SIG-M5 treated with dmso at 0.1 percent for 504 hours (cell line): ENCODE measurements at regions not wholly inside any gene's neighbourhood (a gene's known extent, or its start where the extent isn't known, plus 50 kb on each side); places are given as distances from the start of the nearest gene placed in this dataset.
"Not testable (repeated sequence)": the region's sequence is repeated elsewhere in the genome, so short reads cannot be mapped to it uniquely, and the experiment has no call there.

Experiments used
- DNase-seq: peaks from one replicate; lab custom pipeline; 2025; ENCODE audit not compliant: unreplicated experiment; lab: John Stamatoyannopoulos, UW

GRCh38 chr14:82011460-82011859 lies 477.8 kb upstream of the SEL1L start:
- no peak for DNase-seq

DNA sequence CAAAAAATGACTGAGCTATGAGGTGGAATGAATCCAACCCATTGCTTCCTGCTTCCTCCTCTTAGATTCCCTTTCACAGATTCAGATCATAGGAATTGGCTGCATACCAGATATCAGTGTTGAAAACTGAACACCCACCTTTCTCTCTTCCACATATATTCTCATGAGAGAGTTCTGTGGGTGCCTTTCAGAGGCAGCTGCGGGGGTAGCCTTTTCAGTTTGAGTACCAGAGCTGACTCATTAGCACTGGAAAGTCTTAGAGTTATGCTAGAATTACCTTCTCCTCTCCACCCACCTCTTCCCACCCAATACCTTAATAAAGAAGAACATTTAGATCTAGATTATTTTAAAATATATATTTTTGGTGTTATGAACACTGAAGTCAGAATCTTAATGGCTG lies 495.4 kb upstream of the SEL1L start:
- no peak for DNase-seq

DNA sequence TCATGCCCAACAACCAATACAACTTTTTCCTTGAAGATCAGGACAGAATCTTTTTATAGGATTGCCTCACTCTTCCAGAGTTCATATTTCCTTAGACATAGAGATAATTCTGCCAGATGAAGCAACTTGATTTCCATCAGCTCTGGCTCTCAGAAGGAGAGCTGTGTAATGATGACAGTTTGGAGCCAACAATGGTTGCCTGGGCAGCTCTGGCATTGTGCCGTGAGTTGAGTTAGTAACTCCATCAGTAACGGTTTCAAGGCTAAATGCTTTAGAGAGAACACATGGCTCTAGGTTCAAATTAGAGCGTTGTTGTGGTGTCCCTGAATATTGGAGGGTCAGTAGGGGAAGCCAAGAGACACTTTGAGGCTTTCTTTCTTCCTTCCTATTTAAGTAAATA lies 501.7 kb upstream of the SEL1L start:
- DNase-seq: no peak

DNA sequence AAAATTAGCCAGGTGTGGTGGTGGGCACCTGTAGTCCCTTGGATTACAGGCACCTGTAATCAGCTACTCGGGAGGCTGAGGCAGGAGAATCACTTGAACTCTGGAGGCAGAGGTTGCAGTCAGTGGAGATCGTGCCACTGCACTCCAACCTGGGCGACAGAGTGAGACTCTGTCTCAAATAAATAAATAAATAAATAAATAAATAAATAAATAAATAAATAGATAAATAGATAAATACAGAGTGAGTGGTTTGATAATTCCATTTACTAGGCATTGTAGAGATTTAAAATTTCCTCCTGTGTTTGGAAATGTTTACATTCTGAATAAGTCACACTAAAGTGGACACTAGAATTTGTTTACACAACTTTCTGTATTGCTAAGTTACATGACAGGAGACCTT lies 504.4 kb upstream of the SEL1L start:
- DNase-seq: not testable (repeated sequence)

DNA sequence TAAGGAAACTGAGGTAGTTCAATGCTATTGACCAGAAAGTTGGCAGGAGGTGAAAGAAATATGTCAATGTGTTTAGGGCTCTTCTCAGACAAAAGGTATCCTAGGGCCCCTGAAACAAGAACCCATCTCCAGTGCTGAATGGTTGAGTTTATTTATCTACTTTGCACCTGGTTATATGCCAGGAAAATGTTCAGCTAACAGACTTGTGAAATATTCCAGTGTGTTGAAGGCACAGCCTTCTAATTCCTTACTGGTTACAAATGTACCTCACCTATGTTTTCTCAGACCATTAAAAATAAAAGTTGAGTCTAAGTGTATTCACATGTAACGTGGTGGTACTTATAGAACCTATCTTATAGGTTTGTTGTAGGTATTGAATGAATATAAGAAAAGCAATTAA lies 511.7 kb upstream of the SEL1L start:
- no peak for DNase-seq

GRCh38 chr14:82046512-82047226 lies 513.0 kb upstream of the SEL1L start:
- DNase-seq: no peak

DNA sequence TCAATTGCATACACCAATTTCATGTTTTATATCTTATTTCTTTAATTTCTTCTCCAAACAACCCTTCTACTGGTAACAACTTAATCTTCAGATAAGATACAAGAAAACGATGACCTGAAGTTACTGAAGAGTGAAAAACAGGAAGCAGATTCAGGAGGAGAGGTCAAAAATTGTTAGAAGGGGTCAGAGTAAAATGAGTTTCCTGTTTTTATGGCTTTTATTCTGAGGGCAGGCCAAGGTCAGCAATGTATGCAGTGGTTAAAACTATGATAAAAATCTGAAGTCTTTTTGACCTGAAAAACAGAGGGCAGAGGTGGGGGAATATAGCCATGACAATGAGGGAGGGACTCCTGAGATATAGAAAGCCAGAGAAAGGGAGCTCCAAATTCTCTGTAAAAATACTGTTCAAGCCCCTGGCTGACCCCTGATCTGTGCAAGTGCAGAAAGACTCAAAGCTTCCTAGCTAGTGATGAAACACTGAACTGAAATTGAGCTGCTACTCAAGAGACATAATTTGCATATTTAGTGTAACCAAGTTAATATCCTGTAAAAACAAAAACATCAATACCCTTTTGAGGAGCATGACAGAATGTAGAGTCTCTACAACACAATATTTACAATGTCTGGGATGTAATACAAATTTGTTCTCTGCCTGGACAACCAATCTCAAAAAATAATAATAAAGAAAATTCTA lies 514.3 kb upstream of the SEL1L start:
- no peak for DNase-seq

- DNase-seq: peak; percentile 1
These were observed 519.1 kb upstream of the SEL1L start for GRCh38 chr14:82052778-82053177.

DNA sequence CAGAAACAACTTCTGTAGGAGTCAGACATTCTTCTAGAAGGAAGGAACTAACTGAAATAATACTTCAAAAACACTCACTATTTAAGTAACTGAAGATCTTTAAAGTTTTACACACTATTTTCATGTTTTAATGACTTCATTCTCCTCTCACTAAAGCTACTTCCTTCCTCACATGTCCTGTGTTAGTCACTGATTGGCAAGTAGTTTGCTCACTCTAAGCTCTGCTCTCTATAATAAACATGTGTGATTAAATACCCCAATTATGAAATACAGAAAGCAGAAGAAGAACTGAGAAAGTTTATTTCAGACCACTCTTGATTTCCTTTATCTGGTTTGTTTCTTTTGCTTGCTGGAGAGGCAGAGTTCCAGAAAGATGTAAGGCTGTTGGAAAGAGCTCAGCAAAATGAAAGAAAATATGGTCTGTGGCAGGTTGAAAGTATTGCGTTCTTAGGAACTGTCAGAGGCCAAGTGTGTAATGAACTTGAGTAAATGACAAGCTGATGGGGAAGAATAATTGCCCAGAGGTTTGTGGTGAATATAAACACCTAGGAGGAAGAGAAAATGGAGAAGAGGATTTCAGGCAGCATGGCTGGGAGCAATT lies 522.0 kb upstream of the SEL1L start:
- DNase-seq: peak; percentile 82

- no peak for DNase-seq
These were observed 526.6 kb upstream of the SEL1L start for GRCh38 chr14:82060219-82060618.

DNA sequence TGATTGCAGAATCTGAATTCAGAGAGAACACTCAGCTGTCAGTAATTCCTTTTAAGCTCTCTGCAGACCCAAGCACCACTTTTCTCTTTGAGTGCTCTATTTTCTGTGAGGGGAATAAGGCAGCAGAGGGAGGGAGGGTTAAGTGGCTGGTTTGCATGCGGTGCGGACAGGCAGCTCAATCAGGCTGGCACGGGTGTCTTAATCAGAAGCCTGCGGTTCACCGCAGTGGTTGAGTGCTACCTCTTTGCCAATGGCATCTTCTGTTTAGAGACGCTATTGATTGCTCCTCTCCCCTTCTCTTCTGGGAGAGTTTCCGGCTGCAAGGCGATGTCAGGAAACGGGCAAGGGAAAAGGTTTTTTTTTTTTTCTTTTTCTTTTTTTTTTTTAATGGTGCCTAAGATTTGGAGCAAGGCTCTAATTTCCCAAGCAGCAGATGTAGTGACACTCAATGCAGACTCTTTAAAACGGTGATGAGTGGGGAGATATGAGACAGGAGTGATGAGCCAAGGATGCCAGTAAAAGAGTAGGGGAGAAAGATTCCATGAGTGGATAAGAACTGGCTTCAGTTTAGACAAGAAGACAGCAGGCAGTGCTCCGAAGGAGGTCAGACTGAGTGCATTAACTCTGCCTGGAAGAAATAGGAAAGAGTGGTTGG lies 533.7 kb upstream of the SEL1L start:
- no peak for DNase-seq

DNA sequence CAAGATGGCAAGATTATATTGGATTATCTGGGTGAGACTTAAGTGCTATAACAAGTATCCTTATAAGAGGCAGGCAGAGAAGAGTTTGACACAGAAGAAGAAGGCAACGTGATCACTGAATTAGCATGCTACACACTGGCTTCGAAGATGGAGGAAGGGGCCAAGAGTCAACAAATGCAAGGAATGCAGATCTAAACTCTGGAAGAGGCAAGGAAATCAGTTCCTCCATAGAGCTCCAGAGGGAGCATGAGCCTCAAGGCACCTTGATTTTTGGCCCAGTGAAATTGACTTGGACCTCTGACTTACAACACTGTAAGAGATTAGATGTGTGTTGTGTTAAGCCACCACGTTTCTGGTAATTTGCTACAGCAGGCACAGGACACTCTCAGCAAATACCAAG lies 536.4 kb upstream of the SEL1L start:
- DNase-seq: no peak

- DNase-seq: no peak
These were observed 537.1 kb upstream of the SEL1L start for GRCh38 chr14:82070753-82071152.

DNA sequence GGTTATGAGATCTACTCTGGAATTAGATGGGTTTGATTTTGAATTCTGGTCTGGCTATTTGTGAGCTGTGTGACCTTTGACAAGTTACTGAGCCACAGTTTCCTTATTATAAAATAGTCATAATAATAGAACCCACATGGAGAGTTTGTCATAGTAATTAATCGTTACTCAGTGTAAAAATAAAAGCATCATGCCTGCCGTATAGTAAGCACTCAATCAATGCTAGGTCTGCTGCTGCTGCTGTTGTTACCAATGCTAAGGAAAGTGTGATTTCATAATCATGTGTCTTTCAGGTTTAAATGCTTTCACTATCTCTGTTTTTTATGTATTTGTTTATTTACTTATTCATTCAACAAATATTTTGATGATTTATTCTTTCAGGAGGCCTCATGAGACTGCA lies 539.9 kb upstream of the SEL1L start:
- DNase-seq: no peak

DNA sequence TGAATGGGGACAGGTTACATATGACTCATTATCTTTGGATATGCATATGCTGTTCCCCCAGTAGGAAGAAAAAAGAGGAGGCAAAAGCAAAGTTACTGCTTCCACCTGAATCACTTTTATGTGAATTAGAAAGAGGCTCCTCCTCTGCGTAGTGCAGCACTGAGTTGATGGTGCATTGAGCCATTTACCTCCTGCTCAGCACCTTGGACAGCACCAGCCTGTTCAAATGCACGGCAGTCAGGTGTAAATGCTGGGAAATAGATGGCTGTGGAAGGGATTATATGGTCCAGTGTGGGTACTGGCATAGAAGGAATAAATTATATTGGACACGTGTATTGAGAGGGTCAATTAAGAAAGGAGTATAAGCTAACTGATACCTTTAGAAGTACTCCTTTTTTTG lies 541.9 kb upstream of the SEL1L start:
- no peak for DNase-seq

DNA sequence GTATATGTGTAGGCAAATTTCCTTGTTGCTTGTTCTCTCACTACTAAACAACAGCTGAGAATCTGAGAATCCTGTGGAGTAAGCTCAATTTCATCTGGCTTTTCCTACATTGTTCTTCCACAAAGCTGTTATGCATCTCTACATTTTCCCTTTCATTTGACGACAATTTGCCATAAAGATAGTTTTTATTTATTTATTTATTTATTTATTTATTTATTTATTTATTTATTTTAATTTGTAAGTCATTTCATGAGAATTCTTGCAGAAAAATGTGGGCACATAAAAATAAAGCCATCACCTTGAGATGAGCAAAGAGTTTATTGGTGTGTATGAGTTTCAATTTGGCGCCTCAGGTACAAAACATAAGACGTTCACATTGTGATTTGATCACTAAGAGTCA lies 545.9 kb upstream of the SEL1L start:
- no peak for DNase-seq

DNA sequence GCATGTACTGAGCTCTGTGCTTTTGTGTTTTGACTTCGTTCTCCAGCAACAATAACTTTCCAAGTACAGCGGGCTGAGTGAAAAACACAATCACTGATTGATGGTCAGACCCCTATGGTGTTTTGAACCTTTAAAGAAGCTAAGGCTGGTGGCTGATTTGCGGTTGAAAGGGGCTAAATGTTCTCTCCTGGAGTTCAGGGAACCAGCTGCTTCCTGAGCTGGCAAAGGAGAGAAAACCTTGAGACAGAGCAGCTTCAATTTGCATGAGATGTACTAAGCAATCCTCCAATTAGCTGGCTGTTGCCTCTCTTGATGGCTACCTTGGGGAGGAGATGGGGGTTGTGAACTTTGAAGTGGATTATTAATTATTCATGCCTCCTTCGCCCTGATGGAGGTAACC lies 546.7 kb upstream of the SEL1L start:
- no peak for DNase-seq

DNA sequence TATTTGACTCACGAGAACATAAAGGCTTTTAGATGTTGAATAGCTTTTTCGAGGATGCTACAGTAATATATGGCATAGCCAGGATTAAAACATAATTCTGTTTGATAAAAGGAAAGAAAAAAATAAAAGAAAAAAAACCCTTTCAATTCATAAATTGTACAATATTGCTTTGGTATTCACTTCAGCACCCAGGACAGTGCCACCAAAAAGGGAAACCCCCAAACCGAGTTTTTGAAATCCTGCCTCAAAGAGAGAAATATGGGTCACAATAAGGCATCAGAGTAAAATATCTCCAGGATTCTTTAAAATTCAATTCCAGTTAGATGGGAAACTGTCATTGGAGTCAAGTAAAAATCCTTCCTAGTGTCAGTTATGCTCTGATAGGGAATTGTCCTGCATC lies 551.2 kb upstream of the SEL1L start:
- no peak for DNase-seq

DNA sequence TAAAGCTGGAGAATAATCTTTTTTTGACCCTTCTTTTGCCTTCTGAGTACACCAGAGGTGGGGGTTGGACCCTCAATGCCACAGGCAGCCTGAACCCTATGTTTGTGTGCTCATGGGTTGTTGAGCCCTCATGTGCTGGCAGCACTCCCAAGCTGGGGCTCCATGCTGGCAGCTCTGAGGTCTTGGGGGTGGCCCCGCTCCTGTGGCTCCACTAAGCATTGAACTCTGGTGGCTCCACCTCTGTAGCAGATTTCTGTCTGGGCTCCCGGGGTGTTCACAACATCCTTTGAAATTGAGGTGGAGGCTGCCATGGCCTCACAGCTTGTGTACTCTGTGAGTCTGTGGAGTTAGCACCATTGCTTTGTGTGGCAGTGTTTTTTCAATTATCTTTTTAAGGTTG lies 557.4 kb upstream of the SEL1L start:
- DNase-seq: no peak

- no peak for DNase-seq
These were observed 561.2 kb upstream of the SEL1L start for GRCh38 chr14:82094829-82095345.

GRCh38 chr14:82104013-82104412 lies 570.4 kb upstream of the SEL1L start:
- DNase-seq: no peak
